PC-9 (cell line): ENCODE measurements at regions not wholly inside any gene's neighbourhood (a gene's known extent, or its start where the extent isn't known, plus 50 kb on each side); places are given as distances from the start of the nearest gene placed in this dataset.

Experiments
- BruUV-seq: library from RNA; stranded (reverse); fragments of 400-500 nt; replicated peaks from 2 replicates; lab custom pipeline; 2021; lab: Mats Ljungman, UMichigan
- CTCF ChIA-PET: fragments of 300-600 bp; sonication (Branson Sonifier 250); formaldehyde crosslinking; loops from one replicate; lab custom pipeline; 2022; ENCODE audit warnings: antibody characterized with exemption; lab: Charles Lee
- POLR2A ChIA-PET: fragments of 300-600 bp; sonication (Branson Sonifier 250); formaldehyde crosslinking; loops from one replicate; lab custom pipeline; 2022; ENCODE audit warnings: antibody characterized with exemption; ENCODE audit not compliant: unreplicated experiment; lab: Charles Lee
- DNase-seq, 2 experiments: peaks; one replicate each; pipeline versions ENCODE4 v3.0.0 to v3.0.0-alpha.2; 2015 to 2022; ENCODE audit warnings: mixed read lengths in 1 of 2
- H2AFZ ChIP-seq: fragments of 200-600 bp; sonication (generic); 2 replicates; pipeline ENCODE4 v1.8.1; 2017; ENCODE audit warnings: antibody characterized with exemption
- H3F3A ChIP-seq: fragments of 200-600 bp; sonication (generic); 2 replicates; pipeline ENCODE4 v1.8.1; 2017; ENCODE audit warnings: antibody characterized with exemption, mild to moderate bottlenecking, low read depth; ENCODE audit not compliant: insufficient read depth
- H3K27ac ChIP-seq: fragments of 200-600 bp; sonication (generic); 2 replicates; pipeline ENCODE4 v1.6.1; 2016; ENCODE audit warnings: mixed run types
- H3K27me3 ChIP-seq: fragments of 200-600 bp; sonication (generic); 2 replicates; pipeline ENCODE4 v1.6.1; 2016; ENCODE audit warnings: low read depth, mixed run types; ENCODE audit not compliant: insufficient read depth
- H3K36me3 ChIP-seq: fragments of 200-600 bp; sonication (generic); 2 replicates; pipeline ENCODE4 v1.6.1; 2016; ENCODE audit warnings: low read depth, mixed run types
- H3K4me1 ChIP-seq: fragments of 200-600 bp; sonication (generic); replicated peaks from 2 replicates; pipeline ENCODE4 v1.6.1; 2016; ENCODE audit warnings: mixed run types; ENCODE audit not compliant: insufficient read depth
- H3K4me2 ChIP-seq: fragments of 200-600 bp; sonication (generic); 2 replicates; pipeline ENCODE4 v1.6.1; 2017; ENCODE audit warnings: mixed run types
- H3K4me3 ChIP-seq: fragments of 200-600 bp; sonication (generic); 2 replicates; pipeline ENCODE4 v1.6.1; 2016; ENCODE audit warnings: mixed run types
- H3K79me2 ChIP-seq: fragments of 200-600 bp; sonication (generic); 2 replicates; pipeline ENCODE4 v1.6.1; 2017; ENCODE audit warnings: low read depth, mixed run types
- H3K9me2 ChIP-seq: fragments of 200-600 bp; sonication (generic); 2 replicates; pipeline ENCODE4 v1.8.1; 2017; ENCODE audit warnings: mild to moderate bottlenecking; ENCODE audit not compliant: insufficient read depth
- H3K9me3 ChIP-seq: fragments of 200-600 bp; sonication (generic); 2 replicates; pipeline ENCODE4 v1.8.1; 2016; ENCODE audit warnings: low read depth; ENCODE audit not compliant: insufficient read depth
- H4K20me1 ChIP-seq: fragments of 200-600 bp; sonication (generic); 2 replicates; pipeline ENCODE4 v1.8.1; 2017; ENCODE audit not compliant: insufficient read depth
- EZH2 ChIP-seq: fragments of 200-600 bp; sonication (generic); IDR thresholded peaks from 2 replicates; pipeline ENCODE4 v1.8.0; 2017; ENCODE audit warnings: antibody characterized with exemption, low read depth
- intact Hi-C: fragments of 100-400 bp; cut with micrococcal nuclease; formaldehyde crosslinking; loops from one replicate; pipeline ENCODE4 v1.10.0; 2022; ENCODE audit not compliant: unreplicated experiment
- TF ChIP-seq, protein P1 (sequence below): fragments of 200-600 bp; sonication (generic); conservative IDR thresholded peaks from 2 replicates; pipeline ENCODE4 v1.6.1; 2017; ENCODE audit warnings: mixed run types, antibody characterized with exemption, mild to moderate bottlenecking, moderate library complexity

DNA sequence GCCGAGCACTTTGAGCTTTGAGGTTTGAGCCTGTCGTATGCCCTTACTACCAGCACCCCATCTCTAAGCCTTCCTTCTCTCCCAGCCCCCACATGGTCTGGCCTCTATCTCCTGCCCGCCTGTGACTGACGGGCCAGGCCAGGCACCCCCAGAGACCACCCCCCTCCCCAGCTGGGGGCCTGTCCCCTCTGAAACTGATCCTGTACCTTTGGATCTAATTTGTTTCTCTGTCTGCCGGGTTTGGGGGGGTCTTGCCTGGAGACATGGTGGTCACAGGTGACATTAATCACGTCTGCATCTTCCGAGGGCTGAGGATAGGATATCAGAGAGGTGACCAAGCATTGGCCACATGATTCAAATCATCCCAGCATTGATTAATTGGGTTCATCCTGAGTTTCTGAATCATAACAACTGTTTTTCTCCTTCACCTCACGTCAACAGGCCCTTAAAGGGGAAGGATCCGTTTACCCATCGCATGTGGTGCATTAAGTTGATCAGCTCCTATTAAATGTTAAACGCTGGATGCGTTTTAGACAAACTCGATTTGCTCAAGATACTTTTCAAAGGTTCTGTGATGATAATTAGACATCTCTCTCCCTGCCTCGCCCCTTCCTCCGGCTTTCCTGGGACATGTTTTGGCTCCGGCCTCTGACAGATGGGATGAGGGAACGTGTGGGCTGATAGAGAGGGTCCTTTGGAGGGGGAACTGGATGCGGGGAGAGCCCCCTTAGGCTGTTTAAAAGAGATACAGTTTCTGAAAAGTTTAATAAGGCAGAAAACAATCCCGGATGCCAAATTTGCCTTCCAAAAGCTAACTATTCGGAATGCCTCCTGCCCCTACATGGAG, 63.3 kb upstream of the TBX3 start:
- Histone ChIP-seq H3K27ac (no peak overlapping the region), H3K4me1 (no peaks in the 10 kb centered on the region), H3K79me2 (no peaks in the 10 kb centered on the region), H3K4me3 (no peak overlapping the region), H2AFZ (no peak overlapping the region), H3F3A (no peaks in the 10 kb centered on the region), H3K4me2 (no peak overlapping the region), H3K36me3 (no peaks in the 10 kb centered on the region), H4K20me1 (no peaks in the 10 kb centered on the region), H3K27me3 (peaks cover 74% of the 10 kb centered on the region), H3K9me2 (no peaks in the 10 kb centered on the region), H3K9me3 (no peaks in the 10 kb centered on the region)
- POLR2A ChIA-PET: no interaction called here
- CTCF ChIA-PET: no interaction called here
- DNase-seq: no peak
- BruUV-seq: no TSS peak
- intact Hi-C loops: no loop called here
- TF ChIP-seq, protein P1, sequence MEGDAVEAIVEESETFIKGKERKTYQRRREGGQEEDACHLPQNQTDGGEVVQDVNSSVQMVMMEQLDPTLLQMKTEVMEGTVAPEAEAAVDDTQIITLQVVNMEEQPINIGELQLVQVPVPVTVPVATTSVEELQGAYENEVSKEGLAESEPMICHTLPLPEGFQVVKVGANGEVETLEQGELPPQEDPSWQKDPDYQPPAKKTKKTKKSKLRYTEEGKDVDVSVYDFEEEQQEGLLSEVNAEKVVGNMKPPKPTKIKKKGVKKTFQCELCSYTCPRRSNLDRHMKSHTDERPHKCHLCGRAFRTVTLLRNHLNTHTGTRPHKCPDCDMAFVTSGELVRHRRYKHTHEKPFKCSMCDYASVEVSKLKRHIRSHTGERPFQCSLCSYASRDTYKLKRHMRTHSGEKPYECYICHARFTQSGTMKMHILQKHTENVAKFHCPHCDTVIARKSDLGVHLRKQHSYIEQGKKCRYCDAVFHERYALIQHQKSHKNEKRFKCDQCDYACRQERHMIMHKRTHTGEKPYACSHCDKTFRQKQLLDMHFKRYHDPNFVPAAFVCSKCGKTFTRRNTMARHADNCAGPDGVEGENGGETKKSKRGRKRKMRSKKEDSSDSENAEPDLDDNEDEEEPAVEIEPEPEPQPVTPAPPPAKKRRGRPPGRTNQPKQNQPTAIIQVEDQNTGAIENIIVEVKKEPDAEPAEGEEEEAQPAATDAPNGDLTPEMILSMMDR: no peak
- no peak for TF ChIP-seq EZH2

DNA sequence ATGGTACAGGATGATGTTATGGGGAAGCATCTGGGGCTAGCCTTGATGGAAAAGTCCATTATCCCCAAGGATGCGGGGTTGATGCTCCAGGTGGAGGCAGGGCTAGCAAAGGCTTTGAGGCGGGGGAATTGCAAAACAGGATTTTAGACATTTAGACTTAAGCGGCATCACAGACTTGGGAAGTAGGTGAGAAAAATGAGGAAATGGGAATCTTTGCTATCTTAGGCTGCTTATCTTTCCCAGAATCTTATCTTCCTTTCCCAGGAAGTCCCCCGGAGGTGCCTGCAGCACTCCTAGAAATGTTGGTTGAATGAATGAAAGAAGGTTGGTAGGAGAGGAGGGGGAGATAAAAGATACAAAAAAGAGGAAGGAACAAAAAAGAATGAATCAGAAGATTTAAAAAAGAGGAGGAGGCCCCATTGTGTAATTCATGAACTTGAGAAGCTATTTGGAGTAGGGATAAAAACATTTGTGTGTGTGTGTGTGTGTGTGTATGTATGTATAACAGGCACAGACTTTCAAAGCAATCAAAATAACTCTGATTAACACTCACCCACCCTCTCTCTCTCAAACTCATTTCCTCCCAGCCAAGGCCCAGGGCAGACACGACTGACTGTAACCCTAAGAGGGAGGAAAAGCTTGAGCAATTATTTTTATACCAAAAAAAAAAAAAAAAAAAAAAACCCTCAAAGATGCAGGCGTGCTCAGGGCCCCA, 62.5 kb upstream of the TBX3 start:
- H3K27ac ChIP-seq: no peak overlapping the region
- H3K36me3 ChIP-seq: no peaks in the 10 kb centered on the region
- POLR2A ChIA-PET: no interaction called here
- H3K9me2 ChIP-seq: no peaks in the 10 kb centered on the region
- no peaks in the 10 kb centered on the region for H3K79me2 ChIP-seq
- CTCF ChIA-PET: no interaction called here
- H3F3A ChIP-seq: no peaks in the 10 kb centered on the region
- DNase-seq: no peak
- BruUV-seq: no TSS peak
- peaks cover 70% of the 10 kb centered on the region for H3K27me3 ChIP-seq
- intact Hi-C loops: no loop called here
- H3K4me3 ChIP-seq: no peak overlapping the region
- TF ChIP-seq, protein P1: no peak
- TF ChIP-seq EZH2: no peak
- no peak overlapping the region for H2AFZ ChIP-seq
- no peaks in the 10 kb centered on the region for H3K4me1 ChIP-seq
- no peaks in the 10 kb centered on the region for H4K20me1 ChIP-seq
- H3K4me2 ChIP-seq: no peak overlapping the region
- no peaks in the 10 kb centered on the region for H3K9me3 ChIP-seq

DNA sequence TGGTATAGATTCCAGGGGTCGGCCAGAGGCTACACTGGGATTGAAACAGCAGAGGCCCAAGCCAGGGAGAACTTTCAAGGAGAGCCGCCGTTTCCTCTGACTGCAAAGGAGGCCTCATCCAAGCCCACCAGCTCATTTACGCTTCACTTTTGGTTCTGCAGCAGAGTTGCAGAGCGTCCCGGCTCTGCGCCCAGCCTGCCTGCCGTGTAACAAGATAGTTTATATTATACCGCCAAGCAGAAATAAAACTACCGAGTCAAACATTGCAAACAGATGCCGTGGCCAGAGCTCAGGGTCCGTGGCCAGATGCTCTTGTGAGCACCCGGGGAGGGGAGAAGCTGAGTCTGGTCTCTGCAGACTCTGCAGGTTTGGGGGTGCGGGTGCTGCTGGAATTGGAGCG, 60.7 kb upstream of the TBX3 start:
- POLR2A ChIA-PET: no interaction called here

More for the DNA sequence above, 60.7 kb upstream of the TBX3 start:
- Histone ChIP-seq H4K20me1 (no peaks in the 10 kb centered on the region), H3K79me2 (no peaks in the 10 kb centered on the region), H3K4me2 (no peak overlapping the region), H3K36me3 (no peaks in the 10 kb centered on the region), H3F3A (no peaks in the 10 kb centered on the region), H2AFZ (no peak overlapping the region), H3K27ac (no peak overlapping the region), H3K9me2 (no peaks in the 10 kb centered on the region), H3K9me3 (no peaks in the 10 kb centered on the region), H3K27me3 (peaks cover 52% of the 10 kb centered on the region), H3K4me3 (no peak overlapping the region), H3K4me1 (no peaks in the 10 kb centered on the region)
- CTCF ChIA-PET: no interaction called here
- BruUV-seq: no TSS peak
- TF ChIP-seq EZH2: no peak
- TF ChIP-seq, protein P1: no peak
- no peak for DNase-seq
- intact Hi-C loops: no loop called here
